ENCODE measurements at regions not wholly inside any gene's neighbourhood (a gene's known extent, or its start where the extent isn't known, plus 50 kb on each side); places are given as distances from the start of the nearest gene placed in this dataset.

DNA sequence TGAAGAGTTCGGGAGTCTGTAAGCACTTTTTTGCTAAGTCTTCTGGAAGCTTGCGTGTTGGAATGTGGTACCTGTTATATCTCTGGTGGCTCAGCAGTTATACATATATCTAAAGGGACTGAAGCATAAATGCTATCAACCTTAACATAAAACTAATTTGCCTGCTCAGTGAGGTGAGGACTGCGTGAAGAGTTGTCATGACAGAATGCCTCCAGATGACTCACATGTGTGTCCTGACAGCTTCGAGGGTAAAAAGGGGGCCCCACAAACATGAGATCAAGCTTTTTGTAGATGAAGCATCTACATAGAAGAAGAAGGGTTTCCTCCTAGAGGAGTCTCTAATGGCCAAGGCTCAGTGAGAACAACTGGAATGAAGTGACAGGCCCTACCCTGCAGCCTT, 88.8 kb upstream of the C3orf80 start:
- H3K36me3 Mint-ChIP-seq, result no peaks in the 10 kb centered on the region
- no peaks in the 10 kb centered on the region for H3K9me3 Mint-ChIP-seq
- H3K4me1 Mint-ChIP-seq, result no peaks in the 10 kb centered on the region
- ChIA-PET CTCF (no interaction called here), POLR2A (no interaction called here)
- no peak overlapping the region for H3K4me3 Mint-ChIP-seq
- Histone ChIP-seq H3K36me3 (ENCODE audit: insufficient read depth, low read length) (no peaks in the 10 kb centered on the region), H3K4me3 (ENCODE audit: low read length) (no peak overlapping the region), H3K27me3 (ENCODE audit: insufficient read depth, low read length, poor library complexity, severe bottlenecking) (no peaks in the 10 kb centered on the region), H3K4me1 (ENCODE audit: insufficient read depth, low read length) (no peaks in the 10 kb centered on the region), H3K27ac (ENCODE audit: low read depth, low read length) (no peak overlapping the region), H3K9me3 (ENCODE audit: low read length) (no peaks in the 10 kb centered on the region)
- H3K27me3 Mint-ChIP-seq, result peaks cover 4 to 5% of the 10 kb centered on the region in 2 donors
- H3K27ac Mint-ChIP-seq, result no peak overlapping the region
- DNase-seq, result no peak

DNA sequence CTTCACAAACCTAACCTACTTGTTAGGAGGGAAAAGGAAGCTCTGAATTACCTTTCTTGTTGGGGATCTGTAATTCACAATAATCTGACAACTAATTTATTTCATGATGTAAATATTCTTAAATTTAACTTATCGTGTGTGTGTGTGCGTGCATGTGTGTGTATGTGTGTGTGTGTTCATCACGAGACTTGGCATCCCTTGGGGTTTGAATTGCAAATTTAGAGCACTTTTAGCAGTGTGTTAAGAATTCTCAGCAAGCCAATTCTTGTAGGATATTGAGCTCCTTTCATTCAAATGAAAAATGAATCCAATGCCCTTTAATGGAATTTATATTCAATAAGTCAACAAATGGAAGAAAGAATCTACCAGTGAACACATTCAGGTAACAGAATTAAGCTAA, 85.9 kb upstream of the C3orf80 start:
- Histone ChIP-seq H3K4me1 (ENCODE audit: insufficient read depth, low read length) (no peaks in the 10 kb centered on the region), H3K36me3 (ENCODE audit: insufficient read depth, low read length) (no peaks in the 10 kb centered on the region), H3K4me3 (ENCODE audit: low read length) (no peak overlapping the region), H3K9me3 (ENCODE audit: low read length) (no peaks in the 10 kb centered on the region), H3K27ac (ENCODE audit: low read depth, low read length) (no peak overlapping the region), H3K27me3 (ENCODE audit: insufficient read depth, low read length, poor library complexity, severe bottlenecking) (no peaks in the 10 kb centered on the region)
- Mint-ChIP-seq H3K9me3 (peaks cover 0 to 11% (median 8%) of the 10 kb centered on the region in 5 donors), H3K4me3 (no peak overlapping the region), H3K4me1 (no peaks in the 10 kb centered on the region), H3K27ac (no peak overlapping the region), H3K27me3 (peaks cover 5 to 7% of the 10 kb centered on the region in 2 donors), H3K36me3 (peaks cover 0 to 5% (median 0%) of the 10 kb centered on the region in 3 donors)
- CTCF ChIA-PET, result no interaction called here
- POLR2A ChIA-PET, result no interaction called here
- no peak for DNase-seq

DNA sequence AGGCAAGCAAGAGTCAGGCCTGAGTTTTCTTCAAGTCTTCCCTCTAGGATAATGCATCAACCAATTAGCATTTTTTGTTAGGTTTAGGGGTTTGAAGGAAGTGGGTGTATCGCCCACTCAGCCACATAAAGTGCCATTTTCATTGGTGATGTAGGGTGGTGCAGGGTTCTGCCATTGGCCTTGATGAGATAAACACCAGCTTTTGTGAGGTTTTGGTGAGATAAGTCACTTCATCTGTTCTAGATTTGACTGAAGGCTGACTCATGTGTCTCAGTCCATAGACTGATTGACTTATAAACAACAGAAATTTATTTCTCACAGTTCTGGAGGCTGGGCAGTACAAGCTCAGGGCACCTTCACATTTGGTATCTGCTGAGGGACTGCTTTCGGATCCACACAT, 84.5 kb upstream of the C3orf80 start:
- Mint-ChIP-seq H3K27ac (peak overlapping the region in 1 of 8 donors; percentile 43), H3K9me3 (peaks cover 0 to 11% (median 8%) of the 10 kb centered on the region in 5 donors), H3K4me1 (no peaks in the 10 kb centered on the region), H3K36me3 (peaks cover 0 to 5% (median 0%) of the 10 kb centered on the region in 3 donors), H3K4me3 (no peak overlapping the region), H3K27me3 (peaks cover 5 to 7% of the 10 kb centered on the region in 2 donors)
- CTCF ChIA-PET, result no interaction called here
- Histone ChIP-seq H3K27me3 (ENCODE audit: insufficient read depth, low read length, poor library complexity, severe bottlenecking) (no peaks in the 10 kb centered on the region), H3K4me3 (ENCODE audit: low read length) (no peak overlapping the region), H3K4me1 (ENCODE audit: insufficient read depth, low read length) (no peaks in the 10 kb centered on the region), H3K27ac (ENCODE audit: low read depth, low read length) (no peak overlapping the region), H3K9me3 (ENCODE audit: low read length) (no peaks in the 10 kb centered on the region), H3K36me3 (ENCODE audit: insufficient read depth, low read length) (no peaks in the 10 kb centered on the region)
- DNase-seq, result no peak
- POLR2A ChIA-PET, result no interaction called here

DNA sequence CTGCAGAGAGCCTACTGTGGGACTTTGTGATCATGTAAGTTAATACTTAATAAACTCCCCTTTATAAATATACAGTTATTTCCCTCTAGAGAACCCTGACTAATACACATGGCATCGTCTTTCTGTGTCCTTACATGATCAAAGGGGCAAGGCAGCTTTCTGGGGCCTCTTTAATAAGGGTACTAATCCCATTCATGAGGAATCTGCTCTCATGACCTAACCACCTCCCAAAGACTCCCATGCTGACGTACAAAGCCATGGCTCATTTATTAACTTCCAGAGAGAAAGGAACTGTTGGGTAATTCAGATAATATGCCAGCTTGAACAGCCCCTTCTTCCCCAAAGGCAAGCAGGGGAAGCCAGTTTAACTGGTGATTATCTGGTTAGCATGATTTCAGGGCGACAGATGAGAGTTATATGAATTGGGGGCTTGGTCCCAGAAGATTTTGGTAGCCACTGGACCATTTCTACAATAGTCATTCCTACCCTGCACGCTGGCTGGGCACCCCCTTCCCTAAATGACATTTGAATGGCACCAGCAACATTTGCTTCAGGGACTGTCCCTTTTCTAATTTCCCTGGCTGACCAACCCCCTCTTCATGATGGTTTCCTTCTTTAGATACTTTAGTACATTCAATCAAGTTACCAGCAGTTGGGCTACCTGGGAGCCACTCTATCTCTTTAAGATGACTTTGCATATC, 83.6 kb upstream of the C3orf80 start:
- H3K27ac ChIP-seq (ENCODE audit: low read depth, low read length), result no peak overlapping the region
- Mint-ChIP-seq H3K4me3 (no peak overlapping the region), H3K27me3 (peaks cover 2 to 3% of the 10 kb centered on the region in 2 donors), H3K36me3 (peaks cover 0 to 5% (median 0%) of the 10 kb centered on the region in 3 donors), H3K9me3 (peaks cover 0 to 11% (median 8%) of the 10 kb centered on the region in 5 donors), H3K4me1 (no peaks in the 10 kb centered on the region), H3K27ac (no peak overlapping the region)
- CTCF ChIA-PET, result no interaction called here
- POLR2A ChIA-PET, result no interaction called here
- H3K9me3 ChIP-seq (ENCODE audit: low read length), result no peaks in the 10 kb centered on the region
- DNase-seq, result no peak
- no peak overlapping the region for H3K4me3 ChIP-seq (ENCODE audit: low read length)
- no peaks in the 10 kb centered on the region for H3K4me1 ChIP-seq (ENCODE audit: insufficient read depth, low read length)
- H3K27me3 ChIP-seq (ENCODE audit: insufficient read depth, low read length, poor library complexity, severe bottlenecking), result no peaks in the 10 kb centered on the region
- no peaks in the 10 kb centered on the region for H3K36me3 ChIP-seq (ENCODE audit: insufficient read depth, low read length)

DNA sequence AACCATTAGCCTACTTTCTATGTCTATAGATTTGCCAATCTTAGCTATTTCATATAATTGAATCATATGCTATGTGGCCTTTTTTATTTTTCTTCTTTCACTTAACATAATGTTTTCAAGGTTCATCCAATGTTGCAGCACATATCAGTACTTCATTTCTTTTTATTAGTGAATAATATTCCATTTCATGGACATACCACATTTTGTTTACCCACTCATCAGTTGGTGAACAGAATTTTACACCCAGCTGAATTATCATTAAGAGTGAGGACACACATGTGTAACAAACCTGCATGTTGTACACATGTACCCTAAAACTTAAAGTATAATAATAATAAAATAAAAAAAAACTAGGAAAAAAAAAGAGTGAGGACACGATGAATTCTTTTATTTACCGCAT, 81.7 kb upstream of the C3orf80 start:
- Histone ChIP-seq H3K27me3 (ENCODE audit: insufficient read depth, low read length, poor library complexity, severe bottlenecking) (no peaks in the 10 kb centered on the region), H3K36me3 (ENCODE audit: insufficient read depth, low read length) (no peaks in the 10 kb centered on the region), H3K4me1 (ENCODE audit: insufficient read depth, low read length) (no peaks in the 10 kb centered on the region), H3K4me3 (ENCODE audit: low read length) (no peak overlapping the region), H3K27ac (ENCODE audit: low read depth, low read length) (no peak overlapping the region), H3K9me3 (ENCODE audit: low read length) (no peaks in the 10 kb centered on the region)
- ChIA-PET POLR2A (no interaction called here), CTCF (no interaction called here)
- Mint-ChIP-seq H3K27ac (no peak overlapping the region), H3K4me1 (no peaks in the 10 kb centered on the region), H3K4me3 (no peak overlapping the region), H3K9me3 (peaks cover 0 to 11% (median 8%) of the 10 kb centered on the region in 5 donors), H3K27me3 (peaks cover 2 to 5% of the 10 kb centered on the region in 2 donors), H3K36me3 (peaks cover 0 to 5% (median 0%) of the 10 kb centered on the region in 3 donors)
- DNase-seq, result no peak

DNA sequence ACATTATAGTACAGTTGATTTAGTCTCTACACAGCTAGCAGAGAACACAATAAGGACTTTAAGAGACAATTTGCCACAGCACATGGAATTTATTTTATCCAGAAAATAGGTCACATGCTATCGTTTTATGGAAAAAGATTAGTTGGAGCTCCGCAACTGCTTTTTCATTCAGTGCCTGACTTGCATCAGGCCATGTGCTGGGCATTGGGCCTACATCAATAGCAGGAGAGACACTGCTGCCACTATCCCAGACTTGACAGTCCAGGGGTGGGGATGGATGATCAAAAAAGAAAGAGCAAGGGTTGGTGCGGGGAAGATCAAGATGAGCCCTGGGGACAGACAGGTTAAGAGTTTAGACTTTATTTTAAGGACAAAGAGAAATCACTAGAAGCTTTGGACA, 75.2 kb upstream of the C3orf80 start:
- peaks cover 9 to 17% of the 10 kb centered on the region in 2 donors for H3K27me3 Mint-ChIP-seq
- H3K4me3 Mint-ChIP-seq, result no peak overlapping the region

DNA sequence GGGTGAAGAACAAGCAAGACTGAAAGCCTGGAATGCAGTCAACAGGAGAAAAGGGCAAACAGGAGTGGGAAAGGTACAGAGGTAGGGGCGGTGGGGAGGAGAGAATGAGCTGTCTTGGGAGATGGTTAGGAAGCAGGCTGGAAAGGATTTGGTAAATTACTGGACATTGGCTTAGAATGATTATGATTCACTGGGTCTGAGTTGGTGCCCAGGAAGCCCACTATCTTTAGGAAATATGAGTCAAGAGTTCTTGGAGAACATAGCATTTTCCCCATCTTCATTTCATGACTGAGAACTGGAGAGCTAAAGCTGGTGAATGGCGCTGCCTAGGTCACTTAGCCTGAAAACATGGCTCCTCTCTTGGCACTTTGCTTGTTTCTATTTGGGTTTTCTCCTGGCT, 74.7 kb upstream of the C3orf80 start:
- CTCF ChIA-PET, result no interaction called here
- Mint-ChIP-seq H3K27me3 (peaks cover 11 to 18% of the 10 kb centered on the region in 2 donors), H3K36me3 (no peaks in the 10 kb centered on the region), H3K4me3 (no peak overlapping the region), H3K4me1 (no peaks in the 10 kb centered on the region), H3K9me3 (no peaks in the 10 kb centered on the region), H3K27ac (no peak overlapping the region)
- Histone ChIP-seq H3K36me3 (ENCODE audit: insufficient read depth, low read length) (no peaks in the 10 kb centered on the region), H3K4me3 (ENCODE audit: low read length) (no peak overlapping the region), H3K27me3 (ENCODE audit: insufficient read depth, low read length, poor library complexity, severe bottlenecking) (no peaks in the 10 kb centered on the region), H3K4me1 (ENCODE audit: insufficient read depth, low read length) (no peaks in the 10 kb centered on the region), H3K27ac (ENCODE audit: low read depth, low read length) (no peak overlapping the region), H3K9me3 (ENCODE audit: low read length) (no peaks in the 10 kb centered on the region)
- DNase-seq, result no peak
- POLR2A ChIA-PET, result no interaction called here

More for the DNA sequence above, 75.2 kb upstream of the C3orf80 start:
- Histone ChIP-seq H3K9me3 (ENCODE audit: low read length) (no peaks in the 10 kb centered on the region), H3K36me3 (ENCODE audit: insufficient read depth, low read length) (no peaks in the 10 kb centered on the region), H3K27ac (ENCODE audit: low read depth, low read length) (no peak overlapping the region), H3K4me3 (ENCODE audit: low read length) (no peak overlapping the region), H3K27me3 (ENCODE audit: insufficient read depth, low read length, poor library complexity, severe bottlenecking) (no peaks in the 10 kb centered on the region), H3K4me1 (ENCODE audit: insufficient read depth, low read length) (no peaks in the 10 kb centered on the region)
- H3K4me1 Mint-ChIP-seq, result no peaks in the 10 kb centered on the region
- H3K36me3 Mint-ChIP-seq, result no peaks in the 10 kb centered on the region
- H3K9me3 Mint-ChIP-seq, result no peaks in the 10 kb centered on the region
- POLR2A ChIA-PET, result no interaction called here
- no peak for DNase-seq
- CTCF ChIA-PET, result no interaction called here
- no peak overlapping the region for H3K27ac Mint-ChIP-seq

DNA sequence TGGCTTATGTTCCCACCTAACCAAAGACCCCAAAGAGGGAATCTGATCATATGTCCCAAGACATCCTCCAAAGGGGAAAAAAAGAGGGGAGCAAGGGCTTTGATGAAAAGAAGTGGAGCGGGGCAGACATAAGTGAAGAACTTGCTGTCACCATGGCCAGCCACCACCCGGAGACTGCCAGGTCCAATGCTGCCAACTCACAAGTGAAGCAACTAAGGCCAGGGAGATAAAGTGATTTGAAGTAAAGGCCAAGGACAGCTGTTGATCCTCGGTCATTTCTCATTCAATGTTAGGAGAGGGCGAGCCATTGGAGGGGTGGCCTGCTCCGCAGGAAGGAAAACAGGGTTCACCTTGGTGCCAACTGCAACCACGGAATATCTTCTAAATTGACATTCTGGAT, 72.6 kb upstream of the C3orf80 start:
- H3K27ac ChIP-seq (ENCODE audit: low read depth, low read length), result no peak overlapping the region
- no peaks in the 10 kb centered on the region for H3K27me3 ChIP-seq (ENCODE audit: insufficient read depth, low read length, poor library complexity, severe bottlenecking)
- DNase-seq, result no peak
- no peak overlapping the region for H3K4me3 ChIP-seq (ENCODE audit: low read length)
- H3K9me3 ChIP-seq (ENCODE audit: low read length), result no peaks in the 10 kb centered on the region
- ChIA-PET POLR2A (no interaction called here), CTCF (no interaction called here)
- peaks cover 13 to 25% of the 10 kb centered on the region in 2 donors for H3K27me3 Mint-ChIP-seq
- no peaks in the 10 kb centered on the region for H3K4me1 ChIP-seq (ENCODE audit: insufficient read depth, low read length)
- no peaks in the 10 kb centered on the region for H3K9me3 Mint-ChIP-seq
- no peaks in the 10 kb centered on the region for H3K4me1 Mint-ChIP-seq
- no peak overlapping the region for H3K27ac Mint-ChIP-seq
- no peaks in the 10 kb centered on the region for H3K36me3 Mint-ChIP-seq
- H3K4me3 Mint-ChIP-seq, result no peak overlapping the region
- H3K36me3 ChIP-seq (ENCODE audit: insufficient read depth, low read length), result no peaks in the 10 kb centered on the region

Data from CD8-positive, alpha-beta memory T cell (primary cell).